Hematopoietic multipotent progenitor cell (in vitro differentiated cells): ENCODE measurements at regions not wholly inside any gene's neighbourhood (a gene's known extent, or its start where the extent isn't known, plus 50 kb on each side); places are given as distances from the start of the nearest gene placed in this dataset.
"Not testable (repeated sequence)": the region's sequence is repeated elsewhere in the genome, so short reads cannot be mapped to it uniquely, and the experiment has no call there.

Experiments
- DNase-seq, 3 donors: peaks; one replicate each; pipeline ENCODE4 v3.0.0-alpha.2; 2011 to 2015; ENCODE audit warnings: low read depth in 2 of 3, low spot score in 2 of 3

DNA sequence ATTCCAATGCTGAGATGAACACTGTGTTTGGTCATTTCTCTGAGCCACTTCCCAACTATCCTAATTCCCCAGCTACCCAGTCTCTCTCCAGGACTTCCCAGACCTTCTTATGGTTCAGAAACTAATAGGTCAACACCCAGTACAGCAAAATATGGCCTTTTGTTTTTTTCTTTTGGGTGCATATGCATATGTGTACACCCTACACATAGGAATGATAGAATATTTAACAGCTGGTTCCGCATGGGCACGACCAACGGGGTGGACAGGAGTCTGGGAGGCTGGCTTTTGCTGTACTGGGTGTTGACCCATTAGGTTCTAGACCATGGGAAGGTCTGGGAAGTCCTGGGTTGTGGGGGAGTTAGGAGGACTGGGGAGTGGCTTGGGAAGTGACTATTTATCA is 143.9 kb downstream of the MRPS6 start:
- no peak for DNase-seq

DNA sequence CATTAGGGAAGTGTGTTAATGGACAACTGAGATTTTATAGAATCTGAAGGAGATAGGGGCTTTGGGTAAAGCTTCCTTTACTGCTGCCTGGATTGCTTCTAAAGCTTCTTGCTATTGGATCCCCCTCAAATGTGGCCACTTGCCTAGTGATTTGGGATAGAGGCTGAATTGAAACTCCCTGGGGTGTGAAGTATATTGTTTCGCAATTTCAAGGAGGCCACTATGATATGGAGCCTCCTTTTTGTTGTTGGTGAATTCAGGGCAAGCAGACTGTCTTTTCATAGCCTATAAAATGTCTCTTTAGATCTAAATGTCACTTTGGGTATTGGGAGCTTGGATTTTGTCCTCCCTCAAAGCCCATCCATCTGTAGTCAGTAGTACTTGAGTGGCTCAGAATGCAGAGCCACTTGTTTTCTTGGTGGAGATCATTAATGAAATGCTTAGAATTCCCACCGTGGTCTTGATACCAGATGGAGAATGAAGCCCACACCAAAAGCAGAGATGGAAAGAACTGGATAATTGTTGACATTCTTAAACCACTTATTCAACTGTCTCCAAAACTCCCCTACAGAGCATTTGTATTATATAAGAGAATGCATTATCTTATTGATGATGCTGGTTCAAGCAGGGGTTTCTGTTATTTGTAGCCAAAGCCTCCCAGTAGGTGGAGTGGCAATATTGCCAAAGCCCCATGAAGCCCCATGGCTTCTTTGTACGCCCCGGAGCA is 144.3 kb upstream of the KCNE2 start:
- DNase-seq, result no peak

DNA sequence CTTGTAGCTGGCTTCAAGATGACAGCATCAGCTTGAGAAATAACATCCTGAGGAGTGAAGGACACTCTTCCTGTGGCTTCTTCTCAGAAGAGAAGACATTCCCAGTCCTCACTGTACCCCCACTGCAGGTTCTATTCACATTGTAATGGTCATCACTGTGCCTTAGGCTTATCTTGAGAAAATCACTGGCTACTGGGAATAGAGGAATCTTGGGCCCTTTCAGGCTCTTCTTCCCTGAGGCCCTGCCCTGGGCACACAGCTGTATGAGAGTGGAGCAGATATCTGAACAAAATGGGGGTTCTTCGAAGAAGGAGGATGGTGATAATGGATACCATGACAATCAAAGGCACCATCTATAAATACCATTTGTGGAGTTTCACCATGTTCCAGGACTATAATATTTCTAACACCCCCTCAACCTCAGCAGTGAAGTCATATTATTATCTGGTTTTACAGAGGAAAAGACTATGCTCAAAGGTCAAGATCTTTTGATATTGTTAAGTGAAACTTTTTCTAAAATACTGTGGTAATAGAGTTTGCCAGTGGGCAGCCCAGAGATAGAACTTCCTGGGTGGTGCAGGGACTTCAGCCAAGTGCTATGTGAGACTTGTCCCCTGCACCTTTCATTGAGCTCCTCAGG is 143.1 kb upstream of the KCNE2 start:
- DNase-seq, result no peak

DNA sequence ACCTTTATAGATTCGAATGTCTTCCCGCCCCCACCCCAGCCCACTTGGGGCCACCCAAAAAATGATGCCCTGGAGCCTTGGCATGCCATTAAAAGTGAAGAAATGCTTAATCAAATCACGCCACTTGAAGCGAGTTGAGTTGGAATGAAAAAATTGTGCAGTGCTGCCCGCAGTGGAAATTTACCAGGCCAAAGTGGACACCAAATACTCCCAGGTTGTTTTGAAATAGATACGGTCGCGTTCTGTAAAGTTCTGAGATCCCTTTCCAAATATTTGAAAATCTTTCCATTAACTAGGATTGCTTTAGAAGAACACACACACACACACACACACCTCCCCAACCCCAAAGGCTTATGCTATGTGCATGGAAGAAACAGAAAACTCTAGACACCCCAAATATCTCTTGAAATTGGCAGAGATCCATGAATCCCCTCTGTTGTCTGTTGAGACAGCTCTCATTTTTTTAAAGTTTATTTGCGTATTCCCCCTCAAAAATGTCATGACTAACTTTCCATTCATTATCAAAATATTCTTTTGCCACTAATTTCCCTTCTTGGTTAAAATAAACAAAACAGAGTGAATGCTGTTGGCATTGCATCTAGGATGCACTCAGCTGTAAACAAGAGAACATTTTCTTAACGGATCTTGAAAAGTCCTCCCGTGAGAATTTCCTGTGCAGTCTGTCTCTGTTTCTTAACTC is 142.3 kb upstream of the KCNE2 start:
- no peak for DNase-seq

DNA sequence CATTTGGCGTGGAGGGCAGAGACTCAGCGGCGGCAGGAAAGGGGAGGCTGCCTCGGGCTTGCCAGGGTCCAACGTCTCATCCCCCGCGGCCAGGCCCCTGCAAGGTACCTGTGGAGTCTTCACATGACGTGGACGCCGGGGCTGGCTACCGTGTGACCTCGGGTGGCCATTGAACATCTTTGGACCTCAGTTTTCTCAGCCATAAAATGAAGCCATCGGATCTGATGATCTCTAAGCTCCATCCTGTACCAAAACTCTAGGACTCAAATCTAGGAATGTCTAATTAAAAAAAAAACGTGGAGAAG is 141.8 kb upstream of the KCNE2 start:
- no peak for DNase-seq

DNA sequence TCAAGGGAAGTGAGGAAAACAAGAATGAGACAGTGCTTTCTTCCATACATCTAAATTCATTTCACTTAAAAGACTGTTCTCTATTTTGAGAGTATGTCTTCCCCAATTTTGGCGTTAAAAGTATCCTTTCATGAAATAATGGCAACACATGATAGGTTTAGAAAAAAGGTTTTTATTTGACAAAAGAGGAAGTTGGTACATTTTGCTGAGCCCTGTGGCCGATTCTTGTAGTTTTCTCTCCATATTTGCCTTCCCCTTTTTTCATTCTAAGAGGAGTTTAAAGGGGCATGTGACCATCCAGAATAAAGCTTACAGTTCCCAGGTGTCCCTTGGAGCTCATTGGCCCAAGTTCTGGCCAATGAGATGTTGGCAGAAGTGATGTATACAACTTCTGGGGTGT is 140.4 kb upstream of the KCNE2 start:
- peak in 1 of 3 donors; percentile 47 for DNase-seq

DNA sequence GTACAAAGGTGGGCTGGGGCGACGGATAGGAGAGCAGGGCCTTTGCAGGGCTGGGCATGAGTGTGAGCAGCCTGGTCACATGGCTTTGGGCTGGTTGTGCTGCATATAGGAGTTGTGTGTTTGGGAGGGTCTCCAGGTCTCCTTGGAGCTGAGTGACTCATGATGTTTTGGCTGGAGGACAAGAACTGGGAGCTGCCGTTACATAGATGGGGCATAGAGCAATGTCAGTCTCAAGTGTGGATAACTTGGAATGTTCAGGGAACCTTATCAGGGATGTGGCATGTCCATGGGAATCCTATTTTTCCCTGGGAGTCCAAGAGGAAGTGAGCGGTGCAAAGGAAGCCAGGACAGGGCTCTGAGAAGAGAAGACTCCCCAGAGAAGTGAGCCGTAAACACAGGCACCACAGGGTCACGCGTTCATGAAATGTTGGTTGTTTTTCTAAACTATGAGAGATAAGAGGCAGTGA is 136.4 kb upstream of the KCNE2 start:
- DNase-seq, result no peak

DNA sequence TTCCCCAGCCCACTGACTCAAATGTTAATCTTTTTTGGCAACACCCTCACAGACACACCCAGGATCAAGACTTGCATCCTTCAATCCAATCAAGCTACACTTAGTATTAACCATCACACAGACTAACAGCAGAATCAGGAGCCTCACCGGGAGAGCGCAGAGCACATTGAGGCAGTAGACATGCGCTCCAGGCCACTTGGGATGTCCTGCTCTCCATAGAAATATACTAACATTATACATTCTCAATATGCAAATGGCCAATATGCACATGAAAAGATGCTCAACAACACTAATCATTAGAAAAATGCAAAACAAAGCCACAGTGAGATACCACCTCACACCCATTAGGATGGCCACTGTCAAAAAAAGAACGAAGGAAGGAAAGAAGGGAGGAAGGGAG is 135.0 kb upstream of the KCNE2 start:
- DNase-seq, result no peak

DNA sequence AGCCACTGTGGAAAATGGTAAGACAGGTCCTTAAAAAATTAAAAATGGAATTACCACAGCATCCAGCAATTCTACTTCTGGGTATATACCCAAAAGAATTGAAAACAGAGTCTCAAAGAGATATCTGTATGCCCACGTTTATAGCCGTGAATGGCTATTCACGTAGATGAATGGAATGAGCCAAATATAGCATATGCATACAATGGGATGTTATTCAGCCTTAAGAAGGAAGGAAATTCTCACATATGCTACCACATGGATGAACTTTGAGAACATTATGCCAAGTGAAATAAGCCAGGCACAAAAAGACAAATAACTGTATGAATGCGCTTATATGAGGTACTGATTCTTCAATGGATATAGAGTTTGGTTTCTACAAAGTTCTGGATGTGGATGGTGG is 134.5 kb upstream of the KCNE2 start:
- no peak for DNase-seq

DNA sequence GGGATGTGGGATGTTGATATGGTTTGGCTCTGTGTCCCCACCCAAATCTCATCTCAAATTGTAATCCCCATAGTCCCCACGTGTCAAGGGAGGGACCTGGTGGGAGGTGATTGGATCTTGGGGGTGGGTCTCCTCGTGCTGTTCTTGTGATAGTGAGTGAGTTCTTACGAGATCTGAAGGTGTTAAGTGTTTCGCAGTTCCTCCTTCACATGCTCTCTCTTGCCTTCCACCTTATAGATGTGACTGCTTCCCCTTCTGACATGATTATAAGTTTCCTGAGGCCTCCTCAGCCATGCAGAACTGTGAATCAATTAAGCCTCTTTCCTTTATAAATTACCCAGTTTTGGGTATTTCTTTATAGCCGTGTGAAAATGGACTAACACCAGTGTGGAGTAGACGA is 130.1 kb upstream of the KCNE2 start:
- not testable (repeated sequence) for DNase-seq

DNA sequence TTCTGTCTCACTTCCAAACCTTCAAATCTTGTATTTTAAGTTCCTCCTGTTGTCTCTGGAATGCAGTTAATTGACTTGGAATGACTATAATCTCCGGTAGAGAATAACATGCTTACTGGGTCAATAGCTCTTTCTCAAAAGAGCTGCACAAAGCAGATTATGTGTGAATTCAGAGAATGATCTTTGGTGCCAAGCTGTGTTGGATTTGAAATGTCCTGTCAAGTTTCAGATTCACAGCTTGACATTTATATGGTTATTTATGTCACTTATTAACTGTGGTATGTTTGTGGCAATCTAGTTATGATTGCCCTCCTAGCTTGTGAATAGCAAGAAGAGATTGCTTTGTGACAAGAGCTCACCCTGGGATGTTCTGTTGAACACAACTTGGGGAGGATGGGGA is 128.3 kb upstream of the KCNE2 start:
- DNase-seq, result no peak

DNA sequence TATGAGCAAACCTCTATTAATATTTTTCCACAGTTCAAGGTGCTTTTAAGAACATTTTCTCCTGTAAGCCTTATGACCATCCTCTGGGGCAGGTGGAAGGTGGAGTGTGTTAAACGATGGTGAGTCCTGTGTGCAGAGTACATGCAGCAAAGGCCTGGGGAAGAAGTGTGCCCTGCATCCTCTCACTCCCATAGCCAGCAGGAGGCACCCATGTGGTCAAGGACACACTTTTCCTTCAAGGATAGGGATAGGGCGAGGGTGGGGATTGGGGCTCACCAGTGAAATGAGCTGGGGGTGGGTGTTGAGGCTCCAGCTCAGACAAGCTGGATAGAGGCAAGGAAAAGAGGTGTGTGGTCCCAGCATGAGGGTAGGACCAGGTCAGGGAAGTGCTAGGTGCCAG is 120.8 kb upstream of the KCNE2 start:
- no peak for DNase-seq

DNA sequence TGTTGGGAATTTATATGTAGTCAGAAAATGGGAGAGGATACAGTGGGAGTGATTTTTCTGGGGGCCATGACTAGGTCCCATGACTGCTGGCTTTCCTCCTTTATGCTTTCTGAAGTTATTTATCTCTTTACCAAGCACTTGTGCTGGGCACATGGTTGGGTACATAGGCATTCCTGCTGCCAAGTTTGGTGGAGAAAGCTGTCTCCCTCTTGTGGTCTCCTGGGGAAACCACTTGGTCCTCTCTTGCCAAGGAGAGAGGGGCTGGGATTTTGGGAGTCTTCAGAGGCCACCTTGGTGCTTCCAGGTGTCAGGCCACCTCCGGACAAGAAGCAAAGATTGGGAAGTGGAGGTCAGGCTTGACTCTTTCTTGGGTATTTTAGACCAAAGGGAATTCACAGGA is 120.2 kb upstream of the KCNE2 start:
- DNase-seq, result peak in 2 of 3 donors; percentile 6 to 28

DNA sequence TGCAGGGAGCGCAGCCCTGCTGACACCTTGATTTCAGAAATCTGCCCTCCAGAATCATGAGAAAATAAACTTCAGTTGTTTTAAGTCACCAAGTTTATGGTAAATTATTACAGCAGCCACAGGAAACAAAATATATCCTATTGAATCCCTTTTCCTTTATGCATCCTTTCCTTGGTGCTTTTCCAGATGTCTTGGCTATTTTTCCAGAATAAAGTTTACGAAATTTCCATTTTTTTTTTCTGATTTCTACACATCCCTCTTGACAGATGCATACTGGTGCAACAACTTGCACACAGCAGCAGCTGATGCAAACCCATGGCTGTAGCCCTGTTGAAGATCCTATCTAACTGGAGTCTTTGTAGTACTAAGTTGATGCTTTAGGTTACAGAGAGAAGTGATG is 111.1 kb upstream of the KCNE2 start:
- DNase-seq, result no peak

DNA sequence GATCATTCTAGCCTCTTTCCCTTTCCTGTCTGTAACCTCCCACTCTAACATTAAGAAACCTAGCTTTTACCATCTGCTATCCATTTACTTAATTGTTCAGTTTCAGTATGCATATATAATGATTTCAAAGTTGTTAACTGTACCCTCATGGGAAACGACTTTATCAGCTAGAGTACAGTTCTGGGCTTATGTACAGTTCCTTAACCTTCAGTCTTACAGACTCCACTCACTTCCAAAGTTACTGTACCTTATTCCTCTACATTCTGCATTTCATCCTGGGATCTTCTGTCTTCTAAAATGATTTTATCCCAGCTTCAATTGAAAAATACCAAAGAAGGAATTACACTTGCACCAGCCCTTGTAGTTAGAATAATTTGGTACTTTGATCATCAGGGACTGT is 108.7 kb upstream of the KCNE2 start:
- no peak for DNase-seq

DNA sequence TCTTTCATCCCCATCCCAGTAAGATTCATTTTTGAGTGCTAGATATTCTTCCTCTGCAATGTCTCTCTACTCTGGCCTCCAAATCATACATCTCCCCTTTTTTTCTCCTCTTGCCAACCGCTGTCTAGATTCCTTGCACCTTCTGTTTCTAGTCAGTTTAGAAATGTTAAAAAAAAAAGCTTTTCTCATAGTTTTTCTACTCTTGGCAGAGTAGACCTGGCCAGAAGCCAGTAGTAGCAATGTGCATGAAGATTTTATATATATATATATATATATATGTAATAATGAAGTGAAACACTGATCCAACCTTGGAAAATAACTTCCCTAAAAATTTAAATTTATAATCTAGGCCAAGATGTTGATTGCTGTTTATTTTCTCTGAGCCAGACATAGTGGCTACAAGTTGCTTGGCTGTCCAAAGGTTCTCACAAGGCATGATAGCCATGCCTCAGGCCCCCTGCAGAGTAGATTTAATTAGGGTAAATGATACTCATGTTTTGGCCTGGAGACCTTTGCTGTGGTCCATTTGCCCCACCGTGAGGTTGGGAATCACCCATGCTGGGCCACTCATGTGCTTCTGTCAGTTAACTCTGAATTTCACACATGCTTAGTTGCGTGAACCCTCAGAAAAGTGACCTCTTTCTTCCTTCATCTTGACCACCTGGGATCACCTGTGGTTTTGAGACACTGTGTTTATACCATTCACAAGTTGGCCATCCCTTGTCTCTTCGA is 103.4 kb upstream of the KCNE2 start:
- DNase-seq, result no peak

DNA sequence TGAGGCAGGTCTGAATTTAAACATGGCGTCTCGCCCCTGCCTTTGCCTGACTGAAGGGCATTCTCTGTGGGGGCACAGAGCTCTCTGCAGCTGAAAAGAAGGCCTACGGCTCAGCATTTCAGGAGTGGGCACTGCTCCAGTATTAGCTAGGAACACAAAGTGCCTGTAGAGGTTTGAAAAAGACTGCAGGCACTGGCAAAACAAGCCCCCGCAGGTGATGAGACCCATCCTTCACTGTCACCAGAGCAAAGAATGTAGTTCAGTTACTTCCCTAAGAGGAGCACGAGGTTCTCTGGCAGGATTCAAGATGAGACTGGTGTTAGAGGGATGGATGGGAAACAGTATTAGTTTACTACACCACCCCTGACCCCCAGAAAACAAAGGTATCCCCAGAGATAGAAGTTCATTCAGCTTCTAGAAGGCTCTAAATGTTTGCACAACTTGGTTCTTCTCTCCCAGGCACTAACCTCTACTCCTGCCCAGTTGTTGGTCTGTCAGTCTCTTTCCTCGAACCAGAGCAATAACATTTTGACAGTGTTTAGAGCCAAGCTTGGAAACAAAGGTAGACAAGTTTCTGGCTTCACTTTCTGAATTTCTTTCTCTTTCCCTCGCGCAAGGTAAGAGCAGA is 101.9 kb upstream of the KCNE2 start:
- no peak for DNase-seq

DNA sequence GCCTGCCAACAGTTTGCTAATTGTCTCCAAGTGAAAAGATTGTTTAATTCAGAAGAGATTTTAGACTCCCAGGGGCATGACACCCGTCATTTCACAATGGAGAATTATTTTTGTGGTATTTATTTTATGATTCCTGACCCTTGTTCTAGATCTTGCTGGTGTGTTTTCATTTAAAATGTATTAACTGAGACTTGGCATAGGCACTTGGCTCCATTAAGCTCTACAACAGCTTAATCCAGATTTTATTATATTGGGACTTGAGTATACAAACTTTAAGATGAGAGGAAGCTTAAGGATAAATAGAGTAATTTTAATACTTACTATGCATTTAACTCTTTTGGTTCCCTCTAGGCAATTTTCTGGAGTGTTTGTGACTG is 101.3 kb upstream of the KCNE2 start:
- DNase-seq, result no peak

DNA sequence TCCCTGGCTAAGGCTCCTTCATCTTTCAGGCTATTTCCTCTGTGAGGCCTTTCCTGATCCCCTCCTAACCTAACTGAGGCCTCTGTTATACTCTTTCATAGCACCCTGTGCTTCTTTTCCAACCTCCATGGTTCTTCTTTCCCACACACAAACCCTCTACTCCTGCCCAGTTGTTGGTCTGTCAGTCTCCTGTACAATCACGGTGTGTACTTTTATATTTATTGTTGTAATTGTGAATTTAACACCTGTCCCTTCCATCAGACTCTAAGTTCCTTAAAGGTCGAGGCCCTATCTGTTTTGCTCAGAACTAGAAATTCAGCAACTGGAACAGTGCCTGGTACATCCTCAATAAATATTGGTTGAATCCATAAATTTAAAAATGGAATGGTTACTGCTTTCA is 100.2 kb upstream of the KCNE2 start:
- DNase-seq, result no peak

DNA sequence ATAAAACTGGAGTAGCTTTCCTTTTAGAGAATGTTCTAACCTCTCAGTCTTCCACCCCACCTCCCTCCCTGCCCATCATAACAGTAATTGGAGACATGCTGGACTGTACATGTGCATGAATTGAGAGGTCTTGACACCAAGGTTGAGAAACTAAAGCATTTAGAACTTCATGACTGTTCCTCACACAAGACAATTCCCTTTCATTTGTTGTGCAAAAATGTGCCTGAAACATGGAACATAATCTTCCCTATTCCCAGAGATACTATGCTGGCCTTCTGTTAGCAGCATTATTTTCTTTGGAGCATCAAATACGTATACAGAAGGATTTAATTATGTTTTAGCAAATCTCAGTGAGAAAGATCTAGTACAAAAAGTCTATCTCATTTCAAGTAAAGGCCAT is 97.5 kb upstream of the KCNE2 start:
- DNase-seq, result no peak

DNA sequence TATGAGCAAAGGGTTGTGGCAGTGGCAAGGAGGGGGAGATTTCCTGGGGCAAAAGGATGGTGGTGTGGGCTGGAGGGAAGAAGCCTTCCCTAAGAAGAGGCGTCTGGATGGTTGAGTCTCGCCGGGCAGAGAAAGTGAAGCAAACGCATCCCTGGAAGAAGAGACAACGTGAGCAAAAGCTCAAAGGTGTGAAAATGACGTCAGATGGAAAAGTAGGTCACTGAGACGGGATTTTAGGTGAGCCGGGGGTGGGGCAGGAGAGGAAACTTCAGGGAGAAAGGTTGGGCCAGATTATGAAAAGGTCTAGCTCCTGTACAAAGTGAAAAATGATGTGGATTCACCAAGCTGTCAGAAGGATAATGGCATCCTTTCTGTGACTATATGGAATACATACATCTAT is 95.3 kb upstream of the KCNE2 start:
- no peak for DNase-seq
